OCI-LY3 (cell line): ENCODE measurements at regions not wholly inside any gene's neighbourhood (a gene's known extent, or its start where the extent isn't known, plus 50 kb on each side); places are given as distances from the start of the nearest gene placed in this dataset.

ENCODE experiments used
- H2AFZ ChIP-seq: fragments of 200-600, 300-600 bp; shearing (Covaris generic); 2 replicates; pipeline ENCODE4 v1.6.0; 2014; ENCODE audit warnings: antibody characterized with exemption, low read depth, low read length
- H3K27ac ChIP-seq: fragments of 200-600, 300-600 bp; sonication (generic); 2 replicates; pipeline ENCODE4 v1.5.1; 2014; ENCODE audit warnings: mild to moderate bottlenecking, low read length, moderate library complexity, mixed read lengths
- H3K27me3 ChIP-seq: fragments of 200-600, 300-600 bp; sonication (generic); 2 replicates; pipeline ENCODE4 v1.6.1; 2014; ENCODE audit warnings: low read depth, low read length, mixed read lengths
- H3K36me3 ChIP-seq: fragments of 200-600, 300-600 bp; sonication (generic); replicated peaks from 2 replicates; pipeline ENCODE3; 2014; ENCODE audit warnings: low read depth, low read length, mixed read lengths
- H3K4me1 ChIP-seq: fragments of 300-600, 200-600 bp; sonication (generic); 2 replicates; pipeline ENCODE4 v1.6.1; 2014; ENCODE audit warnings: low read length, mixed read lengths
- H3K4me2 ChIP-seq: fragments of 200-600, 300-600 bp; sonication (generic); 2 replicates; pipeline ENCODE4 v1.6.1; 2014; ENCODE audit warnings: low read length, mixed read lengths
- H3K4me3 ChIP-seq: fragments of 300-600, 200-600 bp; sonication (generic); 2 replicates; pipeline ENCODE4 v1.5.1; 2014; ENCODE audit warnings: antibody characterized with exemption, mild to moderate bottlenecking, low read length, moderate library complexity
- H3K79me2 ChIP-seq: fragments of 300-600, 200-600 bp; shearing (Covaris generic); 2 replicates; pipeline ENCODE4 v1.6.1; 2014; ENCODE audit warnings: mild to moderate bottlenecking, low read length, mixed read lengths
- H3K9ac ChIP-seq: fragments of 300-600, 200-600 bp; shearing (Covaris generic); 2 replicates; pipeline ENCODE4 v1.6.0; 2014; ENCODE audit warnings: mild to moderate bottlenecking, low read length, moderate library complexity
- H3K9me3 ChIP-seq: fragments of 200-600, 300-600 bp; shearing (Covaris generic); 2 replicates; pipeline ENCODE4 v1.6.1; 2014; ENCODE audit warnings: low read length, mixed read lengths; ENCODE audit not compliant: insufficient read depth
- H4K20me1 ChIP-seq: fragments of 200-600, 300-600 bp; sonication (generic); 2 replicates; pipeline ENCODE4 v1.6.1; 2016; ENCODE audit warnings: low read length, mixed read lengths; ENCODE audit not compliant: insufficient read depth
- CTCF ChIP-seq: fragments of 200-600, 300-600 bp; sonication (generic); IDR thresholded peaks from 2 replicates; pipeline ENCODE4 v1.5.1; 2014; ENCODE audit warnings: antibody characterized with exemption, low read length, low read depth
- EZH2phosphoT487 ChIP-seq: fragments of 200-600 bp; shearing (Covaris generic); IDR thresholded peaks from 2 replicates; pipeline ENCODE4 v1.6.1; 2018; ENCODE audit warnings: antibody characterized with exemption, mixed run types, low read depth

- H3K27me3 ChIP-seq = peaks cover 80% of the 10 kb centered on the region
- H3K9me3 ChIP-seq = peaks cover 25% of the 10 kb centered on the region
- H3K27ac ChIP-seq = no peak overlapping the region
- no peak overlapping the region for H2AFZ ChIP-seq
- H3K36me3 ChIP-seq = no peaks in the 10 kb centered on the region
- peak overlapping the region; percentile 28; the same call in 1 of the 2 replicates for H3K4me3 ChIP-seq
- H3K4me1 ChIP-seq = peaks cover 32% of the 10 kb centered on the region
- H3K4me2 ChIP-seq = peak overlapping the region; percentile 55
- TF ChIP-seq CTCF (no peak), EZH2phosphoT487 (peak; percentile 85; the same call in 1 of the 2 replicates)
- no peaks in the 10 kb centered on the region for H3K79me2 ChIP-seq
- H4K20me1 ChIP-seq = peaks cover 11% of the 10 kb centered on the region; the same call in 1 of the 2 replicates
- H3K9ac ChIP-seq = no peak overlapping the region
Measured at GRCh38 chr15:47862402-47862801, 145.1 kb downstream of the SEMA6D start.

- H3K27me3 ChIP-seq = peaks cover 58% of the 10 kb centered on the region
- H3K4me2 ChIP-seq = no peak overlapping the region
- H4K20me1 ChIP-seq = peaks cover 2% of the 10 kb centered on the region; the same call in 1 of the 2 replicates
- no peak overlapping the region for H3K4me3 ChIP-seq
- no peak overlapping the region for H3K27ac ChIP-seq
- no peaks in the 10 kb centered on the region for H3K79me2 ChIP-seq
- peaks cover 21% of the 10 kb centered on the region for H3K9me3 ChIP-seq
- no peaks in the 10 kb centered on the region for H3K36me3 ChIP-seq
- no peak overlapping the region for H3K9ac ChIP-seq
- no peak for TF ChIP-seq EZH2phosphoT487
- H3K4me1 ChIP-seq = peaks cover 16% of the 10 kb centered on the region
- no peak overlapping the region for H2AFZ ChIP-seq
Measured at GRCh38 chr15:47866446-47866845, 149.1 kb downstream of the SEMA6D start.

GRCh38 chr15:47870300-47870955 lies 153.1 kb downstream of the SEMA6D start:
- Histone ChIP-seq H3K9me3 (peaks cover 10% of the 10 kb centered on the region; the same call in 1 of the 2 replicates), H3K27ac (no peak overlapping the region), H2AFZ (no peak overlapping the region)

GRCh38 chr15:47870956-47871625 lies 153.8 kb downstream of the SEMA6D start:
- Histone ChIP-seq H3K4me1 (no peaks in the 10 kb centered on the region), H4K20me1 (0 out of 2 replicates have a peak, but pooled peaks cover 2% of the 10 kb centered on the region), H3K36me3 (no peaks in the 10 kb centered on the region), H3K4me3 (no peak overlapping the region), H3K27ac (no peak overlapping the region), H3K4me2 (no peak overlapping the region), H3K27me3 (peaks cover 55% of the 10 kb centered on the region), H2AFZ (no peak overlapping the region), H3K9ac (no peak overlapping the region), H3K9me3 (0 out of 2 replicates have a peak, but pooled peaks cover 4% of the 10 kb centered on the region), H3K79me2 (no peaks in the 10 kb centered on the region)
- TF ChIP-seq EZH2phosphoT487 (no peak), CTCF (no peak)

More at GRCh38 chr15:47870300-47870955, 153.1 kb downstream of the SEMA6D start:
- Histone ChIP-seq H3K9ac (no peak overlapping the region), H3K4me2 (no peak overlapping the region), H3K4me3 (no peak overlapping the region), H3K4me1 (no peaks in the 10 kb centered on the region), H3K79me2 (no peaks in the 10 kb centered on the region), H3K36me3 (no peaks in the 10 kb centered on the region), H3K27me3 (peaks cover 56% of the 10 kb centered on the region), H4K20me1 (0 out of 2 replicates have a peak, but pooled peaks cover 2% of the 10 kb centered on the region)
- TF ChIP-seq CTCF (no peak), EZH2phosphoT487 (no peak)
